ENCODE measurements at regions not wholly inside any gene's neighbourhood (a gene's known extent, or its start where the extent isn't known, plus 50 kb on each side); places are given as distances from the start of the nearest gene placed in this dataset.

DNA sequence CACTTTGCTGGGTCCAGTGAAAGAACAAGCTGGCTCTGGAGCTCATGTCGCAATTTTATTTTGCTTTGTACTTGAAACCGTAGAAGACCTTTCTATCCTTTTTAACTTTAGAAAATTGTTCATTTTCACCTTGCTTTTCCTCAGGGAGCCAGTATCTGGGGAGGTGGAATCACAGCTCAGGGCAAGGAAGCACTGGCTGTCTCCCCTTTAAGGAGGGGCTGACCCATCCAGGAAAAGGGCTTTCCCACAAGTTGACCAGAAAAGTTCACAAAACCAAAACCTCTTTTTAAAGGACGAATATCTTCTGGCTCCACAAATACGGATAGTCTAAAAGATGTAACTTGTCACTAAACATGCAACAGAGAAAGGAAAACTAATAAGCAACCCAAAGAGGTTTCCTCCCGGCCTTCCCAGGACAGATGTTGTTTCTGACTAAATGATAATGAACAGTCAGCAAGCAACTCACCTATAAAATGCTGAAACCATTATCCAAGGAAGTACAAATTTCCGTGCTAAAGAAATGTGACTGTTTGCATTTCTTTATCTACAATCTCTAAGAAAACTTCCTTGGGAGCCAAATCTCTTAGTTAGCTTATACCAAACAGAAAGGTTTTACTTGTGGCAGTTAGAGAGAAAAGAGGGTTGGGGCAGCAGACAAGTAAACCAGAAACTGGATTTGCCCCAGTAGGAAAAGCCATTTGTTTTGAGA, 278.2 kb downstream of the PLK2 start:
- TF ChIP-seq POLR2A (IDR thresholded peaks at IDR 0.05) = no peak
- TF ChIP-seq CTCF (IDR thresholded peaks at IDR 0.05) = no peak
- no peak for TF ChIP-seq POLR2AphosphoS5 (IDR thresholded peaks at IDR 0.05)

Data from breast epithelium (tissue), 3 donors.